NCI-H510A (cell line): ENCODE measurements at regions not wholly inside any gene's neighbourhood (a gene's known extent, or its start where the extent isn't known, plus 50 kb on each side); places are given as distances from the start of the nearest gene placed in this dataset.
"Not testable (repeated sequence)": the region's sequence is repeated elsewhere in the genome, so short reads cannot be mapped to it uniquely, and the experiment has no call there.

Experiments used
- DNase-seq: peaks from one replicate; lab custom pipeline; 2025; lab: John Stamatoyannopoulos, UW

DNA sequence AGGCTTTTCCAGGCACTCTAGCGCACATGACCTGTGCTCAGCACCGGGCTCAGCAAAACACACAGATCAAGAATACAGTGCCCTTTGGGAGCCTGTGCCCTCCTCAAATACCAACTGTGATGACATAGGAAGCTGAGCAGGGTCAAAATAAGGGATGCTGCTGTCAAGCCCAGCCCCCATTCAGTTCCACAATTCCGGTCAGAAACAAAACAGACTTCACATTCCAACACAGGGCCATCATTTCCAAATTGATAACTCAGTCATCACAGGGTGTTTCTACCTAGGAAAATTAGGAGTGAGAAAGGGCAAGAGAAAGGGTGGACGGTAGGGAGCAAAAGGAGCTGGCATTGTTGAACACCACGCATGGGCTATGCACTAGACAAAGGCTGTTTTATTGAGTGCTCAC is 158.4 kb upstream of the CCDC54 start:
- DNase-seq = no peak

DNA sequence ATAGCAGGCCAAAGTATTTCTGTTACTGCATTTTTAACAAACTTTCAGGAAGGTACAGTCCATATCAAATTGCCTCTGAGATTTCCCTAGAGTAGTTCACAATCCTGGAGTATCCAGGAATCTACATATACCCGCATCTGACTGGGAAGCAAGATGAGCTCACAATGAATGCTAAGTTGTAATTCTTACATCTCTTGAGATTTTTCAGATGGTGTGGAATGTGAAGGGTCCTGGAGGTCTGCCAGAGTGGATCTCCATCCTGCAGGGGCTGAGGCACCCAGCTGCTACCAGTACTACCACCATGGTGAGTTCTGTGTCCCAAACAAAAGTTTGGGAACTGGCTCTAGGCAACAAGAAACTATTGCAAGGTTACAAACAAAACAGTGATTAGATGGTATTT is 156.7 kb upstream of the CCDC54 start:
- no peak for DNase-seq

DNA sequence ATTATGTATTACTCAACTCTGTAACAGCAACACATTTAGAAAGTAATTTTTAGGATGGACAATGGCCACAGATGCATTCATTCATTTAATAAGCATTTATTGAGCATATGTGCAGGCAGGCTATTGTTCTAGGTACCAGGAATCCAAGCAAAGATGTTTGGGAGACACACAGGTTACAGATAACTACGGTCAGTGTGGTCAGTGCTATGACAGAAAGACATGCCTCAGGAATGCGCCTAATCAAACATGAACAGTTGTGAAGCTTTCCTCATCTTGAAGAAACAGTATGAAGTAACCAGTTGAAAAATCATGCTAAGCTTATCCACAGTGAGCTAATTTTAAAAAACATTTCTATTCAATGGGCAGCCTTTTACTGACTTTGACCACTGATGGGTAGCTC is 155.4 kb upstream of the CCDC54 start:
- DNase-seq = no peak

DNA sequence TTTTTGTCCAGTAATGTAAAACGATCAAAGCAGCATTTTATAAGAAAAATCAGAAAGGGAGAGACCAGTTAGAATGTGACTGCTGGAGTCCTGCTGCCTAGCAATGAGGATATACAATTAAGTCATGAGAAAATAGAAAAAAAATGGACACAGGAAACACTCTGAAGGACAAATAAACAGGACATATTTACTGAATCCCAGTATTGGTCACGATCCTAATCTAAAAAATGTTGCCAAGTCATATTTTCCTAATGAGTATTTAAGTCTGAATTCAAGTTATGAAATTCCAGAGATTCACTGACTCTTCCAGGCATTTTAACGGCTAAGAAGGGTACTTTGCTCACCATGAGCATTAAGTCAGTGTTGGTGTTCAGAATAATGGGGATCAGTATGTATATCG is 154.3 kb upstream of the CCDC54 start:
- no peak for DNase-seq

DNA sequence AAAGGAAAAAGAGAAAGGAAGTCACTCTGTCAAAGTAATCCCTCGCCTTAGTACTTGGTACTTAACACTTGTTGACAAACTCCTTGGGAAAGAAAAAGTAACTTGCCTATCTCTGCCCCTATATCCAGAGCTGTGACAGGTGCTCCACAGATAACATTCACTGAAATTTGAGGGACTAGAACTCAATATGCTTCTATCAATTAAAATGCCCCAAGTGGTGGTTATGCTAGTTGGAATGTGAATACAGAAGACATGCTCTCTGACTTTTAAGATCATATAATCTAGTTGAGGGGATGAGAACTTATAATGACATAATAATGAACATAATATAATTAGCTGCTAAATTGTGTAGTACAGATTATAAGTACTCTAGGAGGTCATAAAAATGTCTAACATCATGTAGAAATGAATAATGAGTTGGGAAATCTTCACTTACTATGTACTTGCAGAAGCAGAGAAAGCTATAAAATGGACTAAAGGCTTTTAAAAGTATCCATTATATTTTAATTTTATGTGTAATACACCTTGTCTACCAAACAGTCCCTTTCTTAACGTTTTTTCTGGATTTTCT is 153.1 kb upstream of the CCDC54 start:
- DNase-seq = no peak

DNA sequence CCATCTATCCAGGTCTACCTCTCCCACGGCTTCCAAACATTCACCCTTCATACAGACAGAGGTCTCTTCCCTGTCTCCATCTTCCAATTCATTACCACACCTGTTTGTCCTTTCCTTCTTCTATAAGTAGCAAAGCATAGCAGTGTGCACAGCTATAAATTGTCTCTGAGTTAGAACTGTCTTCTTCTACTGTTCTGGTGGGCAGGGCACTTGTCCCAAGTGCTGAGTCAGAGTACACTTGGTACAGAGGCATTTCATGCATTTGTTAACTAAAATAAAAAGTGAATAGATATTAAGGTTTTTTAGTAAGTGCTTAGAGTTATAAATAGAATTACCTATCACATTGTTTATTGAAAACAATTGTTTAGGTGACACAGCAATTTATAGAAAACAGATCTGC is 150.1 kb upstream of the CCDC54 start:
- no peak for DNase-seq

DNA sequence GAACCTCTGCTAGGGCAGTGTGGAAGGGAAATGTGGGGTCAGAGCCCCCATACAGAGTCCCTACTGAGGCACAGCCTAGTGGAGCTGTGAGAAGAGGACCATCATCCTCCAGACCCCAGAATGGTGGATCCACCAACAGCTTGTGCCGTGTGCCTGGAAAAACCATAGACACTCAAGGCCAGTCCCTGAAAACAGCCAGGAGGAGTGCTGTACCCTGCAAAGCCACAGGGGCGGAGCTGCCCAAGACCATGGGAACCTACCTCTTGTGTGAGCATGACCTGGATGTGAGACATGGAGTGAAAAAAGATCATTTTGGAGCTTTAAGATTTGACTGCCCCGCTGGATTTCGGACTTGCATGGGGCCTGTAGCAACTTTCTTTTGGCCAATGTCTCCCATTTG is 143.4 kb upstream of the CCDC54 start:
- not testable (repeated sequence) for DNase-seq

DNA sequence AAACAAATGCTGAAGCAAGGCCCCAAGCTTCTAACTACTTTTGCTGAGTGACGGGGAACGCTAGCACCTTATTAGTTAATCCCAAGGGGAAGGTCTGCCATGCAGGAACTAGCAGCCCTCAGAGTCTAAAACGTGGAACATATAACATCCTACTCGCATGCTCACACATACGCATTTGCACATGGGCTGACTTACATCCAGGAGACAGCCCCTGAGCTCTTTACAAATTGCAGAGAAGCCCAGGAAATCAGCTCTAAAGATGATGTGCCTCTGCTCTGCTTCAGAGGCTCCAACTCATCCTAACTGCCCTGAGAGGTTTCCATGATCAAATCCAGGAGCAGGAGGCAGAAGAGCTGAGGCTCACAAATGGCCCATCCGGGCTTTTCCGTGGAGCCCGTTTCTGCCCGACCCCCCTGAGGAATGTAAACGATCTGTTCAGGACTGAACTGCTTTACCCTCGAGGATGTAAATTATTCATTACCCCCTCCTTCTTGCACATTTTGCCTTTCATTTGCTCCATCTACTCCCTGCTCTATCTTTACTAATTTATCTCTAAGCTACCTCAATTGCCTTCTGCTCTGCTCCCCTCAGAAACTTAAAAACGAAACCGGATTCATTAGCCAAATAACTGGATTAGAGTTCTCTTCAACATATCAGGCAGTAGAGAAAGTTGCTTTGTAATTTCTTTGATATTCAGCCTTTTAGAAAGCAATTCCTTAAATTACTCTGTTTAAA is 141.9 kb upstream of the CCDC54 start:
- DNase-seq = no peak

DNA sequence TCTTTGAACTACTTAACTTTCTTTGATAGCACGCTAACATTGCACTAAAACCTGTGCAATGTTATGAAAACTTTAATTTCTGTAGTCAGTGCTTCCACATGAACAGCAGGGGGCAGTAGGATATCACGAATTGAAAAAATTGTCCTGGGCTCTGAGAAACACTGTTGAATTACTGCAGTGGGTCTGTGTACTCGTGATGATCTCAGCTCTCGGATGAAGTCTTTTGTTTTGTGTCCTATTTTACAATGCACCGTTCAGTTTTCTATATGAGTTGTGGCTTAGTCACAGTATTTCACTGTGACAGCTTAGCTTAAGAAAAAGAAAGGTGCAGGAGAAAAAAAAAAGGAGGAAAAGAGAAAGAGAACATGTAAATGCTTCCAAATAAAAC is 141.3 kb upstream of the CCDC54 start:
- no peak for DNase-seq

DNA sequence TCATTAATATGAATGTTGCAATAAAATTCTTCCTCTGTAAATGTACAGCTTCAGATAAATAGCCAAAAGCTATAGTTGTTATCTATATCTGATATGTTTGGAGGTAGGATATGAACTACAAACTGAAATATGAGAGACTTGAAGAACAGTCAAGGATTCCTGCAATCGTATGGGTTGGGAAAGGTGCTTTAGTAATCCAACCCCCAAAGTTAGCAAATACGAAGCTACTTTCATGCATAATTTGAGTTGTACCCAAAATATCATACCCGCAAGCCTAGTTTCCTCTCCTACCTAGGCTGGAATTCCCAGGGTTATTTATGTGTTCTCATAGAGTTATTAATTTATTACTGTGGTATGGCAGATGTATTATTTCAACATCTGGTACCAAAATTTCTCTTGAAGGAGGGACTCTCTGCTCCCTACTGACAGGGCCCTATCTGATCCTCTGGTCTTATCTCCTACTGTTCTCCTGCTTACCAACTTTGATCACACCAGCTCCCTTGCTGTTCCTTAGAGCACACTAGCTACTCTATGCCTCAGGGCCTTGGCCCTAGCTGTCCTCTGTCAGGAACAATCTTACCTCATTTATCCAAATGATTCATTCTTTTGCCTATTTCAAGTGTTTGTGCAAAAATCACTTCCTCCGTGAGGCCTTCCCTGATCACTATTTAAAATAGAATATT is 140.4 kb upstream of the CCDC54 start:
- DNase-seq = no peak

DNA sequence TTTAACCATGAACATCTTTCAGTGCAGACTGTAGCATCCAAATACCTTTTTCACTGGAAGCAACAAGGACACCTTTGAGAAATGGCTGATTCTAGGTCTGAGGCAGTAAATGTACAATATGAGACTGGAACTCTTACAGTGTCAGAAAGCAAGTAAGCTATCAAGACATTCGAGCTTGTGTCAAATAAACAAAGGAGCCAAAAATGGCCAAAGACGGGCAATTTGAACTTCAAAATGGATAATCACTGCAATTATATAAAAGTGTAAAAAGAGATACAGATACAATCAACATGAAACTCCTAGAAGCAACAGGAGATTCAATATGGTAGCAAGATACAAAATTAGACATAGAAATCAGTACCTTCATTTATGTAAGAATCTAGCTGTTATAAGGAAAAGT is 138.5 kb upstream of the CCDC54 start:
- DNase-seq = no peak

DNA sequence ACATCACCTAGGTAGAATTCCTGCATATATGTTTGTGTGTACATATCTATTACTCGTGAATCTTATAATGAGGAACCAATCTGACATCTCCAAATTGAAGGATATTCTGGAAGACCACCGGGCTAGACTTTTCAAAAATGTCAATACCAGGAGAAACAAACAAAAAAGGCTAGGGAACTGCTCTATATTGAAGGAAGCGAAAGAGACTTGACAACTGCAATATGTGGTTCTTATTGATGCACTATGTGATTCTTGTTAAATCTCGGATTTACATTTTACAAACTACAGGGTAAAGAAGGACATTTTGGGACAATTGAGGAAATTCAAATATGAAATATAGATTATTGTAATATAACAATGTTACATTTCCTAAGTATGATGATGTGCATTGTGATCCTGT is 137.5 kb upstream of the CCDC54 start:
- no peak for DNase-seq

DNA sequence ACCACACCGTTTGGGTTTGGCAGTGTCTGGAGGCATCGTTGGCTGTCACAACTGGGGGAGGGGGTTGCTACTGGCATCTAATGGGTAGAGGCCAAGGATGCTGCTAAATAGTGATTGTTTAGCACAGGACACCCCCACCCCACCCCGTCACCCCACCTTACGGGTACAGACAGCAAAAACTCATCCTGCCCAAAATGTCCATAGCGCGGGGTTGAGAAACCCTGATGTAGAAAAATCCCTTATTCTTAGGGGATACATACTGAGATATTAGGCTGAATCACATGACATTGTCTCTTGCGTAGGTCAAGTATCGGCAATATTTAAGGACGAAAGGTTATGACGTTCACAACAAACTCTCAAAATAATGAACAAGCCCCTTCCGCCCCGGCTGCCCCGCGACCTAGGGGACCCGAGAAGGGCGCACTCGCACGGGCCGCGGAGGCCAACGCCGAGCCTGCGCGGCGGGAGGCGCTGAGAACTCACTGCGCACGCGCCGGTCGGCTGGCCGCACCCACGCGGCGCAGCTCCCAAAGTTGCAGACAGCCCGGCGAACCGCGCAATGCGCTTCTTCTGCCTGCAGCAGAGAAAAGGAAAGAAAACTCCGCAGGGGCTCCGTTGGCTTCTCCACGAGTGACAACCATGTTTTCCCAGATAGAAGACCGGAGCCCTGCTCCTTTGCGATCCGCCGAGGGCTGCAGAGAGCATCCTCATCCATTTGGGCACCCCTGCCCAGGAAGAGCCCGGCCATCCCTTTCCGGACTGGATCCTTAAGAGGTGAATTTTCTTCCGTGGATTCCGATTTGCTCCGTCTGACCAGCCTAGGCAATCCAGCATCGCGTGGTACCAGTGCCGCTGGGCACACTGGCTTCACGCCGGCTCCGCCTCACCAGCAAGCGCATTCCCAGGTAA is 136.8 kb upstream of the CCDC54 start:
- no peak for DNase-seq

DNA sequence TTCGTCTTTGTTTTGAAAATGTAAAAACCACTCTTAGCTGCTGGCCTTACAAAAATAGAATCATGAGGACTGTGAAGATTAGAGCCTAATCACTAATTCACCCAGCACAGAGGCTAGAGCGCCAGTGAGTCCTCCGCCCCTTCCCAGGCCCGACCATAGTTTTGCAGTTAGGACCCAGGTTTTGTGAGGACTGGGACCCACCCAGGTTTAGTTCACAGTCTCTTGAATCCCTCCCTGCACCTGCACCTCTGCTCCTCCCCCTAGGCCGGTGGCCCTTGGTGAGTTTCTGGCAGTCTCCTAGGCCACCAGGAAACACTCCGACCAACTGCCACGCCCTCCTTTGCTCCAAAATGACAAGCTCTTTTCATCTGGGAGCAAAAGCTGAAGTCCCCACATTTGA is 136.0 kb upstream of the CCDC54 start:
- DNase-seq = no peak

DNA sequence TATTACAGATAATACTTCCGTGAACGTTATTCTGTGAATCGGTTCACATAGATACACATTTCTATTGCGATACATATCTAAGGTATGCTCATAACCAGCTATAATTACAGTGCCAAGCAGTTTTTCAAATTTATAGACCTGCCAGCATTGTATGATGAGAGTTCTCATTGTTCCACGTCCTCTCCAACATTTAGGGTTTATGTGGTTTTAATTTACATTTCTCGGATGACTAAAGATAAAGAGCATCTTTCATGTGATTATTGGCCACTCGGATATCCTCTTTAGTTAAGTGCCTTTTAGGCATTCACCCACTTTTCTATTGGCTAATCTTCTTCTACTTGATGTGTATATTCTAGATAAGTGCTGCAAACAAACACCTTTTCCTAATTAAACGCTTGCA is 134.7 kb upstream of the CCDC54 start:
- DNase-seq = no peak

DNA sequence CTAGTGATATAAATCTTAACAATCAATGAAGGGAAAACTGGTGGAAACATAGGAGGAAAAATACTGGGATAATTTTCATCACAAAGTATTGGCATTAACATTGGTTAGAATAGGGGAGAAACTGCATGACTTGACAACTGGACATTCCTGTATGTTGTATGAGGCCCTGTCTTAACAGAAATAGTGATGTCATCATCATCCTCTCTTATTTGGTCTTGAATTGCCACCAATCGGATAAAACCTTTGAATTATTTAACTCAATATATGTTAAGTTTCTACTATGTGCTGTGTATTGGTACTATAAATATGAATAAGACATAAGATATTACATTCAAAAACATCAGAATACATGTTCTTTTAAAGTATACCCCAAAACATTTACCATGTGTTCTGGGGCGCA is 130.1 kb upstream of the CCDC54 start:
- DNase-seq = no peak

DNA sequence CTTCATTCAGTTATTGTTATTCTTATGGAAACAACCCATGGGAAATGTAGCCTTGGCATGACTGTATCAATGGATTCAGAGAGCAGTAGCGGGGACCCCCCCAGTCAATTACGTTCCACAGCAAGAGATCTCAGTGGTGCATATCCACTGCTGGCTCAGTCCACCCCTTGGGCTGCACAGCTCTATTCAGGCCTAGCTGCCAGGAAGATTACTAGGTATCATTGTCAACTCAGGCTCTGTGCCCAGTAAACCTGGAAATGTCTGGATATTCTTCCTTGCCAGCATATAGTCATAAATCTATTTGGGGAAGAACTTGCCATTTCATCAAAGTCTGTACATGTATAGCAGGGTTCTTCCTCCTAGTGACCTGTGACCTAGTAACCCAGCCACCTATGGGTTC is 128.1 kb upstream of the CCDC54 start:
- DNase-seq = no peak

DNA sequence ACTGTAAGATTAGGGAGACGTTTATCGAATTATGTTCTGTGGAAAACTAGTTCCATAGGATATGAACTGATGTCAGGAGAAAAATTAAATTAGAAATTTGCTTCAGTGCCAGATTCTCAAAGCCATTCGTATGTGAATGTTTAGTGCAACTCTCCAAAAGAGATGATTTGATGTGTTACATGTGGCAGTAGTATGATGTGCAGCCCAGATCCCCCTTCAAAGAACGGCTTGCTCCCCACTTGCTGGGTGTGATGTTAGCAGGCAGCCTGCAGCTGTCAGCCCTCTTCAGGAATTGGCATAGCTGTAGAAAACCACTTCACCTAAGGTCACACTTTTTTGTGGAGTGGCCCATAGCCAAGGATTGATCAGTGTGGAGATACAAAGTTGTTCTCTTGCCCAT is 127.0 kb upstream of the CCDC54 start:
- no peak for DNase-seq

DNA sequence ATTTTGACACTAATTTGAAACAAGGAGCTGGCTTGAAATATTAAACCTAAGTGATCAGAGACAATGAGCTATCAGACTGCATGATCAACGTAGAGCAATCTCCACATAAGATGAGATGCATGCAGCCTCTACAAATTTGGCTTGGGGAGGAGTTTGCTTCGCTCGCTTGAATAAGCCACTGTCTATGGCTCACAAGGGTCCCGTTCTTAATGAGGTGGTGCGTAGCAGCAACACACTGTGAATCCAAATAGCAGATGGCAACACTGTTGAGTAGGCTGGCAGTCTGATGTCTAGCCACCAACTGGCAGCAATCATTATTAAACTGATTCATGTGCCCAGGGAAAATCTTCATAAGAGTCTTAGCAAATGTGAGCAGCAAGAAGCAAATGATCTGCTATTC is 125.4 kb upstream of the CCDC54 start:
- DNase-seq = no peak

DNA sequence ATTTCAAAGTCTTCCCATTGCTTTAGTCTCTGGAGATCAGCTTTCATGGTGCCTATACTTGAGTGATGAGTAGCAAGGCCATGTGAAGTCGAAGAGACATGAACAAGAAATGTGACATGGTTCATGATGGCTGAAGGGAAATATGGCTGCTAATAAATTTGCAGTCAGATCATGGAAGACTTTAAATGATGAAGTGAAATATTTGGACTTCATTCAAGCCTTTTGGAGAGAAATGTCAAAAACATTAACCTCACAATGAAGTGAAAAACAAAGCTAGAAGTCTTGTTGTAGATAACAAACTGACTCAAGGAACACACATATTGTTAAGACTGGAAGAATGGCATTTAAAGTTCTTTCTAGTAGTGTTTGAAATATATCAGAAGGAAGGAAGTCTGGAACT is 120.3 kb upstream of the CCDC54 start:
- DNase-seq = no peak

DNA sequence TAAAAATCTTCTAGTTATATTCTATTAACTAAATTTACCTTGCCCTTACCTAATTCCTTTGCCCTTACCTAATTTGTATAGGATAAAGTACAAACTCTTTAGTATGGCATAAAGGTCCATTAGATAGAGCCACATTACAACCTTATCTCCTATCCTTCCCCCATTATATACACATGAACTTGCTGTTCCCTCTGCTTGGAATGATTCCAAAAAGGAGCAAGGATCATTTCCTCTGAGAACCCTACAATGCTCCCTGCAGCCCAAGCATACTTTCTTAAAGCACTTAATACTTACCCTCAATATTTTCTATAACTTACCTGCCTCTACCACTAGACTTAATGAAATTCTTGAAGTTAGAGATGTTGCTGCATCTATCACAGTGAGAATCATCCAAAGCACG is 118.9 kb upstream of the CCDC54 start:
- no peak for DNase-seq

DNA sequence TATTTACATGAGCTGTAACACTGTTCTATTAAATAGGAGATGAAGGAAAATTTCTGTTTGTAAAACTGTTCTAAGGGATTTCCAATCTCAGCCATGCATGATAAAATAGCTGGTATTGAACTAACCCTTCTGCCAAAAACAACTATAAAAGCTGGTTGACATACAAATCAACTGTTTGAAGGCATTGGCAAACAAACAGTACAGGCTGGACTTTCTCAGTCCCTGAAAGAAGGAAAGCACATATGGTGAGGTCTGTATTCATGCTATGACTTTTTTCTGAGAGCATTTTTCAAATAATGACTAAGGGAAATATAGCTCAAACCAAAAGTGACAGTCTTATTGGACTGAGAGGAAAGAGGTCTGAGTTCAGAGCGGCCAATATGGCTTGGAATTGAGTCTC is 117.0 kb upstream of the CCDC54 start:
- no peak for DNase-seq
